GM19395 (cell line): ENCODE measurements at regions not wholly inside any gene's neighbourhood (a gene's known extent, or its start where the extent isn't known, plus 50 kb on each side); places are given as distances from the start of the nearest gene placed in this dataset.

Experiments used
- ATAC-seq: cut with Tn5 transposase; IDR thresholded peaks from one replicate; pipeline ENCODE4 v1.9.1; 2021; ENCODE audit warnings: mild to moderate bottlenecking, moderate library complexity; ENCODE audit not compliant: unreplicated experiment

GRCh38 chr21:25385341-25385740 lies 221.9 kb downstream of the MRPL39 start:
- no peak for ATAC-seq

GRCh38 chr21:25384782-25385181 lies 222.5 kb downstream of the MRPL39 start:
- ATAC-seq = no peak

- ATAC-seq = no peak
Observed at GRCh38 chr21:25383545-25383944, 223.7 kb downstream of the MRPL39 start.

- ATAC-seq = no peak
Observed at GRCh38 chr21:25381936-25382452, 225.3 kb downstream of the MRPL39 start.

- ATAC-seq = no peak
Observed at GRCh38 chr21:25375675-25376074, 231.6 kb downstream of the MRPL39 start.

- ATAC-seq = no peak
Observed at GRCh38 chr21:25373126-25374082, 233.9 kb downstream of the MRPL39 start.

GRCh38 chr21:25371841-25372425 lies 235.3 kb downstream of the MRPL39 start:
- ATAC-seq = no peak

GRCh38 chr21:25370311-25370744 lies 237.0 kb downstream of the MRPL39 start:
- no peak for ATAC-seq

- ATAC-seq = no peak
Observed at GRCh38 chr21:25369524-25370300, 237.6 kb downstream of the MRPL39 start.

GRCh38 chr21:25368531-25368930 lies 238.8 kb downstream of the MRPL39 start:
- ATAC-seq = no peak

- no peak for ATAC-seq
Observed at GRCh38 chr21:25366116-25366515, 241.2 kb downstream of the MRPL39 start.

GRCh38 chr21:25362375-25363267 lies 244.7 kb downstream of the MRPL39 start:
- ATAC-seq = no peak

GRCh38 chr21:25361765-25362164 lies 245.5 kb downstream of the MRPL39 start:
- ATAC-seq = no peak

- no peak for ATAC-seq
Observed at GRCh38 chr21:25361097-25361496, 246.2 kb downstream of the MRPL39 start.

- no peak for ATAC-seq
Observed at GRCh38 chr21:25360593-25360992, 246.7 kb downstream of the MRPL39 start.

- no peak for ATAC-seq
Observed at GRCh38 chr21:25359724-25360123, 247.6 kb downstream of the MRPL39 start.

- ATAC-seq = no peak
Observed at GRCh38 chr21:25350056-25350455, 257.2 kb downstream of the MRPL39 start.

- ATAC-seq = no peak
Observed at GRCh38 chr21:25343774-25344545, 263.3 kb downstream of the MRPL39 start.

GRCh38 chr21:25342816-25343215 lies 264.5 kb downstream of the MRPL39 start:
- no peak for ATAC-seq
